GM12892 (cell line): ENCODE measurements at regions not wholly inside any gene's neighbourhood (a gene's known extent, or its start where the extent isn't known, plus 50 kb on each side); places are given as distances from the start of the nearest gene placed in this dataset.

Source experiments
- POLR2A ChIP-seq: IDR thresholded peaks from 2 replicates; pipeline ENCODE4 v1.6.1; 2011; ENCODE audit warnings: low read depth, low read length, control low read depth
- POLR2AphosphoS5 ChIP-seq: IDR thresholded peaks from 2 replicates; pipeline ENCODE4 v1.6.1; 2011; ENCODE audit warnings: low read depth, low read length, control low read depth
- TAF1 ChIP-seq: IDR thresholded peaks from 2 replicates; pipeline ENCODE4 v1.6.1; 2011; ENCODE audit warnings: low read depth, mild to moderate bottlenecking, control low read depth, low read length, borderline replicate concordance

GRCh38 chr5:30453168-30453567, 740.3 kb upstream of the CDH6 start:
- no peak for TF ChIP-seq POLR2A
- no peak for TF ChIP-seq POLR2AphosphoS5
- TF ChIP-seq TAF1, result no peak
